GM21529 (cell line): ENCODE measurements at regions not wholly inside any gene's neighbourhood (a gene's known extent, or its start where the extent isn't known, plus 50 kb on each side); places are given as distances from the start of the nearest gene placed in this dataset.
"Not testable (repeated sequence)": the region's sequence is repeated elsewhere in the genome, so short reads cannot be mapped to it uniquely, and the experiment has no call there.

Experiments used
- ATAC-seq: cut with Tn5 transposase; IDR thresholded peaks from one replicate; pipeline ENCODE4 v1.9.1; 2021; ENCODE audit not compliant: unreplicated experiment

DNA sequence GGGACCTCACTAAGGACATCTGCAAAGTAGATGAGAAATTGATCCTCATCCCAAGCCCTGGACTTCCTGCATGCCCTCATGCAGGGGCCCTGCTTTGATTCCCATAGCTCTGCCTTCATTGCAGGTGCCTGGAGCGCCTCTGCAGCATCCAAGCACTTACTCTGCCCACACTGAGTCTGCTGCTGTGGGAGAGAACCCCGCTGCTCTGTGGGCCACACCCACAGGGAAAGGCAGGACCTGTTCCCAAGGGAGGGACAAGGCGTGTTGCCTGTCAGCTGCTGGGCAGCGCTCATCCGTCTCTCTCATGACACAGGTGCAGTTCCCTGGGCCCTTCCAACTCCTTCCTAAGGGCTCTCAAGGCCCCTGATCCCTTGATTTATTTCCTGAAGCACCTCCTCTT lies 266.8 kb upstream of the SMIM21 start:
- no peak for ATAC-seq

DNA sequence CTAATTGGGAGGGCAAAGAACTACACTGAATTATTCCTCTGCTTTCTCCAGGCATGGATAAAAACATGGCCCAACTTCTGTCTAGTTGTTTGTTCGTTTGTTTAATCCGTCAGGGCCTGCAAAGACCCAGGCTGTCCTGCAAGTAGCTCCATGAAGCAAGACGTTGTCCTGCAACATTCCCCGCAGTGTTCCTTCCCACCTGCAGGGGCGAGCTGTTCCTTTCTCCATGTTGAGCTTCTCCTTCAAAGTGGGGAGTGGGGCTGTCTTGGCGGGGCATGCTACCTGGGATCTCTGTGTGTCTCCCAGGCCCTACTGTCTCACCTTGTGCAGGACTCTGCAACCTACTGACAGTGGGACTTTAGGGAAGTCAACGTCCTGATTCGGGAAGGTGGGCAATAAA lies 264.0 kb upstream of the SMIM21 start:
- ATAC-seq: no peak

DNA sequence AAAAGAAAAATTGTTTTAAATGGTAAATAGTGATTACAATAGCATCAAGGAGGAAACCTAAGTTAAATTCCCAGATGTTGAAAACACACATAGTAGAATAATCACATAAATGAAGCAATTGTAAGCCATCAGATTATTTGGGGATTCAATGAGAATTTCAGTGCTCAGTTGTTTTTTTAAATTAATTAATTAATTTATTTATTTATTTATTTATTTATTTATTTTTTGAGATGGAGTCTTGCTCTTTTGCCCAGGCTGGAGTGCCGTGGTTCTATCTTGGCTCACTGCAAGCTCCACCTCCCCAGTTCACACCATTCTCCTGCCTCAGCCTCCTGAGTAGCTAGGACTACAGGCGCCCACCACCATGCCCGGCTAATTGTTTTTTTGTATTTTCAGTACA lies 262.8 kb upstream of the SMIM21 start:
- ATAC-seq: not testable (repeated sequence)

DNA sequence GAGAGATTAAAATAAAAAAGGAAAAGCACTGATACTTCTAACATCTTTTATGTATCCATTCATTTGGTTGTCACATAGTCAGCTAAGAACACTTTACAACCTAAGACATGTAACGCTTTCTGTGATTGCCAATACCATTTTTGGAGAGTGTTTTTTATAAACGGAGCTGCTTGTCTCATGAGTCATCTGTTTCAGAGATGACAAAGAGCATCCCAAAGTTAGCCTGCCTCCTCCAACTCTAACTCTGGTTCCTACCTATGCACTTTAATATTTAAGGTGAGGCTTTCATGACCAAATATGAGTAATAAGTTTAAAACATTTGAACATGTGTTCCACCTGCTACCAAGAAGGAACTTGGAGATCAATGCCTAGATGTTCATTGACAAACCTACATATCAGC lies 260.1 kb upstream of the SMIM21 start:
- ATAC-seq: no peak

DNA sequence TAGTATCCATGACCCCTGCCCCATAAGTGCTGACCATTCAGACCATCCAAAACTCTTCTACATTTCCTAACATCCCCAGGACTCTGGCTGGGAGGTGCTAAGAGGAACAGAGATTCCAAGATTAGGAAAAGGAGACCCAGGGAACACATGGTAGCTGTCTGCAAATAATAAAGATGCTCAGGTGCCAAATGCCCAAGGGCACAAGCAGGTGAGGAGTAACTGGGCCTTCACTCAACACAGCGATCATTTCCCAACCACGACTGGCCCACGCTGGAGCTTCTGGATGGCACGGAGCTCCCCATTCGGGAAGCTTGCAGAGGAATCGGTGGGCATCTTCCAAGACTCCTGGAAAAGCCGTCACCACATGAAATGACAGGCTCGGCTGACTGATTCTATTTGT lies 255.9 kb upstream of the SMIM21 start:
- no peak for ATAC-seq

DNA sequence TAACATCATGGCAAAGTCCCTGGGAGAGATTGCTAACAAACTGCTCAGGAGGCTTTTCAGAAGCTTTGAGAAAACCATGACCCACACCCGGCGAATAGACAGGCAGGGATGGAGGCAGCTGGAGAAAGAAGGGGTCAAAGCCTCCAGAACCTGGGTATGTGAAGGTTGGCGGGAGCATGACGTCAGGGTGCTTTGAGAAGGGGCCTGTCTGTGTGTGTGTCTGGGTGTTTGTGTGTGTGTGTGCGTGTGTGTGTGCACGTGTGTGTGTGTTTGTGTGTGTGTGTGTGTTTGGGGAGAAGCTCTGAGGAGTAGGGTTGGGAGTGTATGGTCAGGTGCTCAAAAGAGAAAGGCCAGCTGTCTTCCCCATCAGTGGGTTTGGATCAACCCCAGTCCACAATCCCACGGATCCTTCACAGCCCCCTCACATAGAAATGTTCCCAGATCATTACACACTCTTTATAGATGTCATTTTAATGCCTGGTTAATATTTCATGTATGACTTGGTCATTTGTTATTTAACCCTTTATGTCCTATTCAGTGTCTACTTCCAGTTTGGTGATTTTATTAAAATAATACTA lies 254.1 kb upstream of the SMIM21 start:
- ATAC-seq: no peak

DNA sequence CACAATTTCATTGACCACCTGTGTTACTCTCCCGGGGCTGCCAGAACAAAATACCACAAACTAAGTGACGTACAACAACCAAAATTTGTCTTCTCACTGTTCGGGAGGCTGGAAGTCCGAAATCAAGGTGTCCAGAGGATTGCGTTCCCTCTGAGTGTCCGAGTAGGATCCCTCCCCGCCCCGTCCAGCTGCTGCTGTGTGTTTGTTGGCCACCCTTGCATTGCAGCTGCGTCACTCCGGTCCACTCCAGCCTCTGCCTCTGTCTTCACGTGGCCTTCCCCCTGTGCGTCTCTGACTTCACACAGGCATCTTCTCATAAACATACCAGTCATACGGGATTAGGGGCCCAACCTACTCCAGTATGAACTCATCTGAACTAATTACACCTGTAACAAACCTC lies 251.8 kb upstream of the SMIM21 start:
- no peak for ATAC-seq

DNA sequence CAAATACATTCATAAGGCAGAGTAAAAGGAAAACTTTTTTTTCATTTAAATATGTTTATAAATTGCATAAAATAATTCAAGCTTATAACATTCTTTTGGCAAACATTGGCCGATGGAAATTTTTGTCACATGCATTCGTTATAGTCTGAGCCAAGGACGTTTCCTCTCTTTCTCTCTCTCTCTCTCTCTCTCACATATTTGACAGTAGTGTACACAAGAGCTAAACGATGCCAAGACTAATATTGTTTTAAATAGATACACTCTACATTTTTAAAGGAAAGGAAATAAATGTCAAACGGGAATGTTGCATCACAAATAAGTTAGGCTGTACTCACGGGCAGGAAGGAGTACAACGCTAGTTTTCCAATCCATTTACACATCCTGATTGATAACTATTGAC lies 251.1 kb upstream of the SMIM21 start:
- ATAC-seq: no peak

DNA sequence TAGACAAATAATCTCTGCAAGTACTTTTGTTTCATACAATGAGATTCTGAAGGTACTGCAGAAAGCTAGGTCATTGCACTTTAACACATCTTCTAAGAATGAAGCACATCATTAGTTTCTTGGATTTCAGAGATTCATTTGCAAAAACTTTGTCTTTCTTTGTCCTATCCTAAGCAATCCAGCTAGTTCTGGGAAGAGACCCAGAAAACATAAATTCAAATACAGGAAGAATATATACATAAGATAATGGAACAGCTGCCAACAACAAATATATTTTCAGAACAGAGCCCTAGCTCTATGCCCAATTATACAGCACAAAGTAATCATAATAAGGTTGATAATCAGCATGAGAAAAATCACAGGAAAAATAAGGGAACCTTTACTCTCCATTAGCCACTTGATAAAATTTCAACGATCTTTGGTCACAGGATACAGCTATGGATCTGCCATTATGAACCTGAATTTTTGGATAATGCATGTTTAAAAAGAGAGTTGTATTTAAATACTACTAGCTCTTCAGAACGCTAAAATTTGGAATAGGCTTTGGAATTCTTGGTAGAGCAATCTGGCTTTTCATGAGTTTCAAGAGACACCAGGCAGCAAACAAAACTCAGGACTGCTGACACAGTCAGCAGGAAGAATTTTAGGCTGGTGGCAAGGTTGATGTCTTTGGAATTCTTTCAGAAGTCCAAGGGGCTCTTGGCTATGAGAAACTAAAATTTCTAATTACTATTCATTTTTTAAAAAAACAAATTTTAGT lies 250.4 kb upstream of the SMIM21 start:
- no peak for ATAC-seq

DNA sequence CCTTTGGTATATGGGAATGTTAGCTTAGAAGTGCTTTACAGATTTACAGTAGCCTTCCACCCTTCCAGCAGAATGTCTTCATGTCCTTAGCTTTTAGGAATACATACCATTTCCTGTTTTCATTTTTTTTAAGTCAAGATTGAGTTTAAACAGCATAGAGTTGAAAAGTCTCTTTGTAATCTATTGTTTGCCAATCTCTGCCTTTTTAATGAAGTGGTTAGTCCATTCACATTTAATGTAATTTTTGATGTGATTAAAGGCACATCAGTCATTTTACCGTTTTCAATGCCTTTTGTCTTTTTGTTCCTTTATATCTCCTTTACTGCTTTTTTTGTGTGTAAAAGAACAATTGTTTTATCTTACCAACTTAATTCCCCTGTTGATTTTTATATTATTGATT lies 233.4 kb upstream of the SMIM21 start:
- ATAC-seq: no peak

DNA sequence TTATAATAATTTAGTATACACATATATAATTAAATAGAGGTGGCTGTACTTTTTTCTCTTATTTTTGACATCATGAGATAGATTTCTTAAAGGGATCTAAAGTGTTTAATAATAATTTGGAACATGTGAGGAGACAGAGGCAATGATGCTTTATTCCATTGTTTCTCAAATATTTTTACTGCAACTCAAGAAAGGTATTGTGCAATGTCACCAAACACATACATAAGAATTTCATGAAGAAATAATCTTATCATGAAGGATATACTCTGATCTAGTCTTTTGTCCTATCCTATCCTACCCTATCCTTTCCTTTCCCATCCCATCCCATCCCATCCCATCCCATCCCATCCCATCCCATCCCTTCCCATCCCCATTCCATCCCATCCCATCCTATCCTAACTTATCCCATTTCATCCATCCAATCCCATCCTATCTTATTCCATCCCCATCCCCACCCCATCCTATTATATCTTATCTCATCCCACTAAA lies 232.1 kb upstream of the SMIM21 start:
- no peak for ATAC-seq

DNA sequence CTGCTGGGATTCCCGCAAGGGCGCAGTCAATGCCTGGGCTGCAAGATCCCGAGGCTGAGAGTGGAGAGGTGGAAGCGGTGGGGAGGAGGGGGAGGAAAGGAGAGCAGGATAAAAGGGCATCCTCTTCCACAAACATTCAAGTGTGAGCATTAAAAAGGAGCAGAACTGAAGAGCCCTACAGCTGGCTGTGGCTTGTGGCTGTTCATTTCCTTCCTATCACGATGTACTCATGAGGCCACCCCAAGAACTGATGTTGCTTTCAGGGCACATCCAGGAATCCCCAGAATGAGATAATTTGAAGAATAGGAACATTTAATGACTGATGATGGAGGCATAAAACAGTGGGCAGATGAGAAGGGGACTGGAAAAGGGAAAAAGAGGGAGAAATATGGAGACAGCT lies 230.8 kb upstream of the SMIM21 start:
- ATAC-seq: no peak

DNA sequence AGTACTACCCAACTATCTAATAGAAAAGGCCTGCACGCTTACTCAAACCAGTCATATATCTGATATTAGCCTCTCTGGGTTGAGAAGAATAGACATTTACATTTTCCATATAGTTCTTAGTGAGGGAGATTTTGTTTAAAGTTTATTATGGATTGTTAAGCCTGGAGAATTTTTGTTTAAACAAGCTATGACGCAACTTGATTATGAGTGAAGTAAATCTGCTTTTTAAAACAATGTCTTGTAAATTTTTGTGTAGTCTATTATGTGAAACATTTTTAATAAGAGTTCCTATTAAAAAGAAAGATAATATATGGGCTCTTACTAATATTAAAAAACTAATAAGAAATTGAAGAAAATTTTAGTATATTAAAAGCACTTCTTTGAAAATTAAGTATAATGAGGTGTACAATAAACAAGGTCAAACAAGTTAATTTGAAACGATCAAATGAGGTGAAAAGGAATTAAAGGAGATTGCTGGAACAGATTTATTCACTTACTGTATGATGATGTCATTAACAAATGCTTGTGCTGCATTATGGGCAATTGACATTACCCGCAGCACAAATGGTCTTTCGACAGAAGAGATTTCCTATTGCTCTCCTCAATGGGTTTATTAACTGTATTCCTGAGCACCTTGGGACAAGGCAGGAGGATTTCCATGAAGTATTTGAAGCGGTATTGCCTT lies 229.2 kb upstream of the SMIM21 start:
- no peak for ATAC-seq

DNA sequence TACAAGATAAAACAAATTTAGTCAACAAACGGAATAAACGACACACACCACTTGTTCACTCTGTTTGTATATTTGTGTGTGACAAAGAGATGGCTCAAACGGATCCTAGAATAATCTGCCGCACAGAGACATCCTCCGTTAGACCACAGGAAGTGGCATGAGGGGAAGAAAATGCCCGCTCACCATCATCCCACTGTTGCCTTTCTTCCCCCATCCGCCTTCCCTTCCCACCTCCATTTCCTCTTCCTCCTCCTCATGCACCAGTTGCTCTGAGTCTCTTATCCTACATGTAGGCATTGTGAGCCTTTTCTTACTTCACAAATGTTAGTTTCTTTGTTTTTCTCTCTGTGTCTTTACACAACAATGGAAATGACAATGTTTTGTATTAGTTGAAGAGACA lies 228.5 kb upstream of the SMIM21 start:
- no peak for ATAC-seq

DNA sequence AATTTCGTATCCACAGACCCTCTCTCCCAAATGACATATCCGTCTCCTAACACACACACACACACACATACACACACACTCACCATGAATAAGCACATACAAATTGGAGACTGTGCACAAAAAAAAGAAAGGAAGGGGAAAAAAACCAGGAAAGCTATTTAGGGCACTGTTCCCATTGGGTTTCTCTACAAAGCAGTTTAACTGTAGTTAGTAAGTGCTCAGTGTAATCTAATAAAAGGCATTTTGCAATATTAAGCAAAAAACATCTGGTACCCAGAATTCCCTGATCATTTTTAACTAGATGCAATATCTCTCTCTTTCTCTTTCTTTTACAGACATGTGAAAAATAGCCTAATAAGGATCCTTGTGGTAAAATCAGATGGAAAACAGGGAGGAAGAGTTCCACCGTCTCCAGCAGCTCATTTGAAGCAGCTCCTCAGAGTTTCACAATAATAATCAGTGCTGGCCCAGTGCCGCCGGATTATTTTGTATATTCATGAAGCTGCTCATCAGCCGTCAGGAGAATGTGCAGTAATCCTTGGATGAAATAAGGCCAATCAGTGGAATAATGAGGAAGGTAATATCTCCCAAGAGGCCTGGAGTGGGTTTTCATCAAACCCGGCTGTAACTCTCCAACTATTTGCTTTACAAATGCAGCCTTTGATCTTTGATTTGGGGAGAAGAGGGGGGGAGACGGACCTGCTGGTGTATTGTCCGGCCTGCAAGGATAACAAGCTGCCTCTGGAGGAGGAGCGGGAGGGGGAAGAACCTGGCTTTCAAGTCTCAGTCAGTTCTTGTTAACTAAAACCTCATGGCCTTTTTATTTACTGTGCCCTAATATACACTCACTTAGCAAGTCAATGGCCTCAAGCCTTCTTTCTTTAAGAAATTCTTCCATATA lies 227.6 kb upstream of the SMIM21 start:
- ATAC-seq: no peak

DNA sequence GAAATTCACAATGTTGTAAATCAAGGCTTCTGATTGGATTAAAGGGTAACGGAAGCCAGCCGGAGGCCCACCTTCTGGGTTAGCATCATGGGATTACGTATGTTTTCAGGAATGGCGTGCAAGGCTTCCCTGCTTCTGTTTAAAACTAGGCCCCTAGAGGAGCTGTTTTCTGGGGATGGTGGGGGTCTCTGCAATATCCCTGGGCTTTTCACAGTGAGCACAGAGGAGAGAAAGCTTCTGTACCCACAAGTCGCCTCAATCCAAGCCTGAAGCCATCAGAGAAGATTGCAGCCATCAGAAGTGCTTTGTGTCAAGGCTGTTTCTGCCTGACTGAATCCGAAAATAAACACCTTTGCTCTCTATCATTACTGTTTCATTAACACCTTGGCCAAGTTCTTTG lies 226.9 kb upstream of the SMIM21 start:
- ATAC-seq: no peak

DNA sequence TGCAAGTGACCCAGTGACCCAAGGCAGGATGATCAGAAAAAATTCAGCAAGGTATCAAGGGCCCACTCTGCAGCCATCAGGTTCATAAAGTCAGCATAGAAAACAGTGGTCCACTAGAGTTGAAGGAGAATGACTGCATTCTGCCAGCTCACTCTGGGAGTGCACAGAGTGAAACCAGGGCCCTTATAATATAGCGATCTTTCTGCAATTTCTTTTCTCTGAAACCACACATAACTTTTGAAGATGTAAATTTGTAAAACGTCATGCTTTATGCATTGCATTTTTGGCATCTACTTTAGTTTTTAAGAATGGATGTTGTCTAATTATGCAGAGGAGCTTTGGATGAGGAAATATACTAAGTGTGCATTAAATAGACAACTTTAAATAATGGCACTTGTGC lies 225.0 kb upstream of the SMIM21 start:
- no peak for ATAC-seq

DNA sequence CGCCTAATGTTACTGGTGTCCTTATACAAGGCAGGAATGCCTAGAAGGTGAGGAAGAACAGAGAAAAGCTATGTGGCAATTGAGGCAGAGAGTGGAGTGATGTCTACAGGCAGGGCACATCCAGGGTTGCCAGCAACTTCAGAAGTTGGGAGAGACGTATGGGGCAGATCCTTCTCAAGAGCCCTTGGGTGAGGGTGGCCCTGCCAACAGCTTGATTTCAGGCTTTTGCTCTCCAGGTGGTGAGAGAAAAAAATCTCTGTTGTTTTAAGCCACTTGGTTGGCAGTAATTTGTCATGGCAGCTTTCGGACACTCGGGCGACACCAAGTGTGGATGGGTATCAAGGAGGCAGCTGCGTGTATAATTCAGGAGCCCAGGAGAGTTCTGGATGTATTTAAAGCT lies 217.4 kb upstream of the SMIM21 start:
- ATAC-seq: no peak

DNA sequence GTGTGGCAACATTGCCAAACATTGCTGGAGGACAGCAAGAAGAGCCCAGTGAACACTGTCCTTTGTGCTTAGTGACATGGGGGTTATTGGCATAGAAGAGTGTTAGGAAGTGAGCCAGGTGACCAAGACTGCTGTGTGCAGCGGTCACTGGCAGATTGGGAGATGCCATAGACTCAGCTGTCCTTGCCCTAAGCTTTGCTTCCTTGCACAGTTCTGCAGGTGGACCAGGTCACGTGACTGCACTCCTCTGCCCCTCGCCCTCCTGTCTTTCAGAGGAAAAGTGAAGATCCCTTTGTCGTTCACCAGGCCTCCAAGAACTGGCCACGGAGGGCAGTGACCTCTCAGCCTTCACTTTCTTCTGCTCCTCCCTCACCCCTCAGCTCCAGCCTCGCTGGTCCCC lies 215.6 kb upstream of the SMIM21 start:
- ATAC-seq: no peak

DNA sequence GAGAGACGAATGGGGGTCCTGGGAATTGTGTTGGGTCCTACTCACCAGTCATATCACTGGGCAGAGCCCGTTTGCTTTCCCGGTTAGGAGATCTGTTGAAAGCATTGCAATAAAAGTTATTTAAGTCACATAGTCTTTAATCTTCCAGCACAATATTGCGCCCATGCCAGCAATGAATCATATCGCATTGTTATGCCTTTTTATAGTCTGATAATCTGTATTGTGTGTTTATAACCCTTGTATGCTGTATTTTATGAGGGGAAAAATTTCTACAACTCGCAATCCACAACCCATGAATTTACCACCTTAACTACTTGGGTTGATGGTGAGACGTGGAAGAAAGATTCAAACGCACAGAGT lies 211.9 kb upstream of the SMIM21 start:
- no peak for ATAC-seq

DNA sequence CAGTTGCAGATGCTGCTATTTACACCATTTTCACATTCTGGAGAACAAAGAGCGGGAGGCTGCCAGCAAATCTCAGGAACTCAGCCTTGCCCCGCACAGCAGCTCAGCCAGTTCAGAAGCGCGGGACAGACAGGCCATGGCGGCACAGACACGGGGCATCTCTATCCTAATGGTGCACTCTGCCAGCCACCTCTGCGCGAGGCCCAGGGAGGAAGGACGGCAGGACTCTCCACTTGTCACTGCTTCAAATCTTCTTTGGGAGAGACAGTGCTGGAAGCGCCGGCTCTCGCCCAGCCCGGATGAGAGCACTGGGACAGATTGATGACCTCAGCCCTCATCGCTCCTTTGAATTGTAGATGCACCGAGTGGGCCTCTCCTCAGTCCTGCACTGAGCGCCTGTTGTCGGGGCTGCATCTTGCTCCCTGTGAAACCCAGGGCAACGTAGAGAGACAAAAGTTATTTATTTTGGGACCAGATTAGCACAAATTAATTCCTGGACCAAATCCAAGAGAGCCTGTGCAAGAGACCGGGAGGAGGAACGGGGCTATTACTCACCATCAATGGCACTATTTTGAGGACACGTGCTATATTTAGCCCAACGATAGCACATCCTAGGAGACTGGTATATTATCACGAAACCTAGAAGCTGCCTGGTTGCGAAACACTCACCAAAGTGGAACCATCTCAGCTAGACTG lies 211.4 kb upstream of the SMIM21 start:
- no peak for ATAC-seq
